ENCODE measurements at regions not wholly inside any gene's neighbourhood (a gene's known extent, or its start where the extent isn't known, plus 50 kb on each side); places are given as distances from the start of the nearest gene placed in this dataset.

- no peak overlapping the region for H2BK120ac ChIP-seq (replicated peaks; ENCODE audit: low read depth, low read length)
- no peak overlapping the region for H4K5ac ChIP-seq (ENCODE audit: insufficient read length, low read depth, low read length)
- H3K36me3 ChIP-seq (ENCODE audit: control insufficient read depth in 2 of 4, insufficient read depth in 4 of 4, low read length in 3 of 4) = no peaks in the 10 kb centered on the region
- H3K27me3 ChIP-seq (replicated peaks in 1 of 4; ENCODE audit: control insufficient read depth in 3 of 4, extremely low read depth in 1 of 4, insufficient read depth in 3 of 4, low read length in 3 of 4) = no peaks in the 10 kb centered on the region; a peak in 1 of 7 replicates
- no peaks in the 10 kb centered on the region for H4K20me1 ChIP-seq (replicated peaks in 1 of 2; ENCODE audit: control insufficient read depth in 1 of 2, insufficient read depth in 2 of 2, low read length in 2 of 2)
- H3K79me2 ChIP-seq (ENCODE audit: control insufficient read depth in 1 of 2, insufficient read depth in 2 of 2, low read length in 2 of 2) = no peaks in the 10 kb centered on the region
- 0 out of 4 replicates have a peak, but pooled peaks cover 0 to 3% of the 10 kb centered on the region in 2 experiments for H3K9me3 ChIP-seq (ENCODE audit: insufficient read depth in 2 of 2, low read depth in 1 of 2, low read length in 1 of 2)
- WGBS, 2 experiments (ENCODE audit: extremely low coverage in 1 of 2, insufficient coverage in 1 of 2, insufficient read length in 1 of 2, insufficient replicate concordance in 2 of 2, low coverage in 1 of 2, low lambda C conversion rate in 2 of 2, missing lambda C conversion rate in 1 of 2) = 90% methylated on average over 1 of the region's 1 CpG; no CpG with 5 or more reads in 1 of the 2 experiments
- no peak overlapping the region for H2AFZ ChIP-seq (ENCODE audit: low read length)
- H3K18ac ChIP-seq (ENCODE audit: extremely low read depth, low read length) = no peak overlapping the region
- H3K4me3 ChIP-seq (ENCODE audit: extremely low read depth in 1 of 4, insufficient read depth in 2 of 4, low read depth in 3 of 4, low read length in 4 of 4) = no peak overlapping the region
- no peak overlapping the region for H2BK15ac ChIP-seq (ENCODE audit: low read length)
- POLR2A ChIA-PET (ENCODE audit: partially characterized antibody) = interaction anchor here (1.0 kb wide), 1 partner anchor 55 kb away, joined by 3 read pairs; no protein-coding TSS in a partner anchor
- no peak overlapping the region for H3K27ac ChIP-seq (ENCODE audit: low read depth, low read length)
- H2BK5ac ChIP-seq (ENCODE audit: low read depth, low read length) = no peak overlapping the region
- H3K79me1 ChIP-seq (ENCODE audit: low read depth, low read length) = no peaks in the 10 kb centered on the region
- no peak overlapping the region for H3K4me2 ChIP-seq (ENCODE audit: insufficient read depth in 1 of 2, low read depth in 2 of 2, low read length in 2 of 2)
- 0 out of 2 replicates have a peak, but pooled peaks cover 1% of the 10 kb centered on the region for H3K23me2 ChIP-seq (ENCODE audit: low read depth, low read length)
- DNase-seq (ENCODE audit: low read depth in 1 of 2, low spot score in 2 of 2) (no peak), FAIRE-seq (no peak)
- H3K14ac ChIP-seq (ENCODE audit: insufficient read length) = no peak overlapping the region
- CTCF ChIA-PET (ENCODE audit: partially characterized antibody) = interaction anchor here (0.6 to 1.4 kb wide), 3 partner anchors 13 to 225 kb away, joined by 3 read pairs; no protein-coding TSS in a partner anchor
- H3K9ac ChIP-seq (replicated peaks in 1 of 4; ENCODE audit: extremely low read depth in 1 of 4, low read depth in 3 of 4, low read length in 3 of 4) = no peak overlapping the region
- no peak overlapping the region for H2BK12ac ChIP-seq (ENCODE audit: low read depth, low read length)
- H3K4me1 ChIP-seq (replicated peaks in 1 of 4; ENCODE audit: control insufficient read depth in 3 of 4, insufficient read depth in 4 of 4, low read length in 3 of 4) = peaks cover 0 to 4% (median 0%) of the 10 kb centered on the region in 4 experiments; a peak in 3 of 7 replicates
- no peak overlapping the region for H4K8ac ChIP-seq (ENCODE audit: extremely low read depth, insufficient read depth, low read length)
- H3K4ac ChIP-seq (replicated peaks; ENCODE audit: insufficient read length, low read depth, low read length) = no peak overlapping the region
- no peak overlapping the region for H4K91ac ChIP-seq (replicated peaks; ENCODE audit: insufficient read length, low read length)
- H2BK20ac ChIP-seq (ENCODE audit: low read length) = no peak overlapping the region
- no peak overlapping the region for H2AK5ac ChIP-seq (ENCODE audit: low read depth, low read length)
- no peak overlapping the region for H3K23ac ChIP-seq (ENCODE audit: insufficient read length)
- H3K56ac ChIP-seq (replicated peaks; ENCODE audit: insufficient read length, low read depth, low read length) = no peak overlapping the region
- TF ChIP-seq TAF1 (IDR thresholded peaks at IDR 0.05; ENCODE audit: low read depth, low read length) = no peak
- TF ChIP-seq POLR2AphosphoS5 (IDR thresholded peaks at IDR 0.05; ENCODE audit: low read depth, low read length) = no peak
- TF ChIP-seq SP4 (IDR thresholded peaks at IDR 0.05; ENCODE audit: low read length) = no peak
- no peak for TF ChIP-seq CEBPB (IDR thresholded peaks at IDR 0.05; ENCODE audit: low read depth, low read length)
- TF ChIP-seq SP1 (IDR thresholded peaks at IDR 0.05; ENCODE audit: low read depth, low read length) = no peak
- TF ChIP-seq SAP30 (IDR thresholded peaks at IDR 0.05; ENCODE audit: insufficient read depth, insufficient replicate concordance, low read length) = no peak
- TF ChIP-seq RBBP5 (IDR thresholded peaks at IDR 0.05; ENCODE audit: borderline replicate concordance, low read depth, low read length) = no peak
- TF ChIP-seq CREB1 (IDR thresholded peaks at IDR 0.05) = no peak
- TF ChIP-seq POU5F1 (IDR thresholded peaks at IDR 0.05; ENCODE audit: low read depth, low read length) = no peak
- TF ChIP-seq, protein P1, sequence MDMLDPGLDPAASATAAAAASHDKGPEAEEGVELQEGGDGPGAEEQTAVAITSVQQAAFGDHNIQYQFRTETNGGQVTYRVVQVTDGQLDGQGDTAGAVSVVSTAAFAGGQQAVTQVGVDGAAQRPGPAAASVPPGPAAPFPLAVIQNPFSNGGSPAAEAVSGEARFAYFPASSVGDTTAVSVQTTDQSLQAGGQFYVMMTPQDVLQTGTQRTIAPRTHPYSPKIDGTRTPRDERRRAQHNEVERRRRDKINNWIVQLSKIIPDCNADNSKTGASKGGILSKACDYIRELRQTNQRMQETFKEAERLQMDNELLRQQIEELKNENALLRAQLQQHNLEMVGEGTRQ (IDR thresholded peaks at IDR 0.05; ENCODE audit: low read length) = no peak
These were observed 55.7 kb upstream of the LRFN2 start for GRCh38 chr6:40642837-40643236.
